ENCODE measurements at regions not wholly inside any gene's neighbourhood (a gene's known extent, or its start where the extent isn't known, plus 50 kb on each side); places are given as distances from the start of the nearest gene placed in this dataset.

- CTCF ChIA-PET: no interaction called here
- intact Hi-C loops (cut with micrococcal nuclease): no loop called here
- Mint-ChIP-seq H3K4me1 (ENCODE audit: insufficient read depth, unreplicated experiment) (no peaks in the 10 kb centered on the region), H3K4me3 (ENCODE audit: unreplicated experiment) (no peak overlapping the region), H3K9me3 (ENCODE audit: unreplicated experiment) (no peaks in the 10 kb centered on the region), H3K27me3 (ENCODE audit: insufficient read depth, unreplicated experiment) (peaks cover 49% of the 10 kb centered on the region), H3K36me3 (ENCODE audit: insufficient read depth, unreplicated experiment) (no peaks in the 10 kb centered on the region), H3K27ac (ENCODE audit: low read depth, unreplicated experiment) (no peak overlapping the region)
- POLR2A ChIA-PET: no interaction called here
- BruUV-seq (replicated peaks): no TSS peak
- no peak for DNase-seq (ENCODE audit: unreplicated experiment)
- TF ChIP-seq, protein P1, sequence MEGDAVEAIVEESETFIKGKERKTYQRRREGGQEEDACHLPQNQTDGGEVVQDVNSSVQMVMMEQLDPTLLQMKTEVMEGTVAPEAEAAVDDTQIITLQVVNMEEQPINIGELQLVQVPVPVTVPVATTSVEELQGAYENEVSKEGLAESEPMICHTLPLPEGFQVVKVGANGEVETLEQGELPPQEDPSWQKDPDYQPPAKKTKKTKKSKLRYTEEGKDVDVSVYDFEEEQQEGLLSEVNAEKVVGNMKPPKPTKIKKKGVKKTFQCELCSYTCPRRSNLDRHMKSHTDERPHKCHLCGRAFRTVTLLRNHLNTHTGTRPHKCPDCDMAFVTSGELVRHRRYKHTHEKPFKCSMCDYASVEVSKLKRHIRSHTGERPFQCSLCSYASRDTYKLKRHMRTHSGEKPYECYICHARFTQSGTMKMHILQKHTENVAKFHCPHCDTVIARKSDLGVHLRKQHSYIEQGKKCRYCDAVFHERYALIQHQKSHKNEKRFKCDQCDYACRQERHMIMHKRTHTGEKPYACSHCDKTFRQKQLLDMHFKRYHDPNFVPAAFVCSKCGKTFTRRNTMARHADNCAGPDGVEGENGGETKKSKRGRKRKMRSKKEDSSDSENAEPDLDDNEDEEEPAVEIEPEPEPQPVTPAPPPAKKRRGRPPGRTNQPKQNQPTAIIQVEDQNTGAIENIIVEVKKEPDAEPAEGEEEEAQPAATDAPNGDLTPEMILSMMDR (IDR thresholded peaks at IDR 0.05; ENCODE audit: unreplicated experiment): no peak
Observed at GRCh38 chrX:101732870-101733269, 73.2 kb upstream of the ARMCX2 start.

GRCh38 chrX:101729986-101730385, 70.3 kb upstream of the ARMCX2 start:
- intact Hi-C loops (cut with micrococcal nuclease): no loop called here
- ChIA-PET POLR2A (no interaction called here), CTCF (interaction anchor here (0.8 kb wide), 1 partner anchor 12 kb away, joined by 4 read pairs; no protein-coding TSS in a partner anchor)
- H3K36me3 Mint-ChIP-seq (ENCODE audit: insufficient read depth, unreplicated experiment): no peaks in the 10 kb centered on the region
- H3K4me1 Mint-ChIP-seq (ENCODE audit: insufficient read depth, unreplicated experiment): no peaks in the 10 kb centered on the region
- TF ChIP-seq, protein P1 (IDR thresholded peaks at IDR 0.05; ENCODE audit: unreplicated experiment): no peak
- peaks cover 49% of the 10 kb centered on the region for H3K27me3 Mint-ChIP-seq (ENCODE audit: insufficient read depth, unreplicated experiment)
- no peak overlapping the region for H3K27ac Mint-ChIP-seq (ENCODE audit: low read depth, unreplicated experiment)
- DNase-seq (ENCODE audit: unreplicated experiment): no peak
- BruUV-seq (replicated peaks): no TSS peak
- H3K4me3 Mint-ChIP-seq (ENCODE audit: unreplicated experiment): no peak overlapping the region
- H3K9me3 Mint-ChIP-seq (ENCODE audit: unreplicated experiment): no peaks in the 10 kb centered on the region

Measured in MCF 10A (cell line).